ENCODE measurements at regions not wholly inside any gene's neighbourhood (a gene's known extent, or its start where the extent isn't known, plus 50 kb on each side); places are given as distances from the start of the nearest gene placed in this dataset.

- H3K27ac ChIP-seq (ENCODE audit: insufficient read depth, low read length) = no peak overlapping the region
- H3K4me3 ChIP-seq (replicated peaks in 1 of 4; ENCODE audit: control extremely low read depth in 1 of 4, insufficient read depth in 1 of 4, low read depth in 3 of 4, low read length in 4 of 4) = no peak overlapping the region
- no peaks in the 10 kb centered on the region for H3K27me3 ChIP-seq (ENCODE audit: control insufficient read depth, insufficient read depth, low read length)
- no peak overlapping the region for H3K9ac ChIP-seq (ENCODE audit: insufficient read depth, low read length)
- H3K79me2 ChIP-seq (ENCODE audit: control insufficient read depth, insufficient read depth, low read length) = no peaks in the 10 kb centered on the region
- H3K4me2 ChIP-seq (ENCODE audit: extremely low read depth, insufficient read depth, low read length) = no peak overlapping the region
- peak; percentile 25 to 73 for DNase-seq (ENCODE audit: low read depth in 2 of 2)
- H2AFZ ChIP-seq (ENCODE audit: low read length) = no peak overlapping the region
- no peaks in the 10 kb centered on the region for H3K36me3 ChIP-seq (ENCODE audit: control insufficient read depth, insufficient read depth, low read length)
- no peaks in the 10 kb centered on the region for H4K20me1 ChIP-seq (ENCODE audit: control insufficient read depth, extremely low read depth, insufficient read depth, low read length)
- H3K4me1 ChIP-seq (ENCODE audit: control insufficient read depth, extremely low read depth, insufficient read depth, low read length) = peaks cover 7% of the 10 kb centered on the region
- no peak for TF ChIP-seq EZH2 (IDR thresholded peaks at IDR 0.05; ENCODE audit: low read length, missing control alignments)
- TF ChIP-seq, protein P1, sequence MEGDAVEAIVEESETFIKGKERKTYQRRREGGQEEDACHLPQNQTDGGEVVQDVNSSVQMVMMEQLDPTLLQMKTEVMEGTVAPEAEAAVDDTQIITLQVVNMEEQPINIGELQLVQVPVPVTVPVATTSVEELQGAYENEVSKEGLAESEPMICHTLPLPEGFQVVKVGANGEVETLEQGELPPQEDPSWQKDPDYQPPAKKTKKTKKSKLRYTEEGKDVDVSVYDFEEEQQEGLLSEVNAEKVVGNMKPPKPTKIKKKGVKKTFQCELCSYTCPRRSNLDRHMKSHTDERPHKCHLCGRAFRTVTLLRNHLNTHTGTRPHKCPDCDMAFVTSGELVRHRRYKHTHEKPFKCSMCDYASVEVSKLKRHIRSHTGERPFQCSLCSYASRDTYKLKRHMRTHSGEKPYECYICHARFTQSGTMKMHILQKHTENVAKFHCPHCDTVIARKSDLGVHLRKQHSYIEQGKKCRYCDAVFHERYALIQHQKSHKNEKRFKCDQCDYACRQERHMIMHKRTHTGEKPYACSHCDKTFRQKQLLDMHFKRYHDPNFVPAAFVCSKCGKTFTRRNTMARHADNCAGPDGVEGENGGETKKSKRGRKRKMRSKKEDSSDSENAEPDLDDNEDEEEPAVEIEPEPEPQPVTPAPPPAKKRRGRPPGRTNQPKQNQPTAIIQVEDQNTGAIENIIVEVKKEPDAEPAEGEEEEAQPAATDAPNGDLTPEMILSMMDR (conservative IDR thresholded peaks at IDR 0.05 in 1 of 2, IDR thresholded peaks at IDR 0.05 in 1 of 2; ENCODE audit: low read depth in 1 of 2, low read length in 2 of 2) = peak; percentile 88 to 91
- no peaks in the 10 kb centered on the region for H3K9me3 ChIP-seq (ENCODE audit: control insufficient read depth, insufficient read depth, low read depth, low read length)
Measured at GRCh38 chr4:86496094-86497080, 97.7 kb upstream of the PTPN13 start.

DNA sequence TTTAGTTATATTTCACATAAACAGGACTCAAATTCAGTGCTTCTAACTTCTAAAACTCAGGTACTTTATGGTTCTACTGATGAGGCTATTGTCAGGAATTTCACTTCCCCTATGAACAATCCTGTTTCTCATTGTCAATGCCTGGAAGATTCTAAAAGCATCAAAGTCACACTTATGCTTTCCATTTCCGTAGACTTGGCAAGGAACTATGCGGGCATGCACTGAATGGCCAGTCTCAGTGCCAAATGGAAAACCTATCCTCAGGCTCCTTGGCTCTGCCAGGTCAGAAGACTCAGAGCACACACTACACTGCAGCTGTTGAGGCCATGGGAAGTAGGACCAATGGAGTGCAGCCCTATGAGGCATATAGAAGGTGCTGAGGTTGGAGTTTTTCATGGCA lies 97.0 kb upstream of the PTPN13 start:
- no peaks in the 10 kb centered on the region for H3K27me3 ChIP-seq (ENCODE audit: control insufficient read depth, insufficient read depth, low read length)
- H3K27ac ChIP-seq (ENCODE audit: insufficient read depth, low read length) = no peak overlapping the region
- peaks cover 7% of the 10 kb centered on the region for H3K4me1 ChIP-seq (ENCODE audit: control insufficient read depth, extremely low read depth, insufficient read depth, low read length)
- H3K9me3 ChIP-seq (ENCODE audit: control insufficient read depth, insufficient read depth, low read depth, low read length) = no peaks in the 10 kb centered on the region
- no peaks in the 10 kb centered on the region for H3K36me3 ChIP-seq (ENCODE audit: control insufficient read depth, insufficient read depth, low read length)
- H2AFZ ChIP-seq (ENCODE audit: low read length) = no peak overlapping the region
- no peak for TF ChIP-seq EZH2 (IDR thresholded peaks at IDR 0.05; ENCODE audit: low read length, missing control alignments)
- TF ChIP-seq, protein P1 (conservative IDR thresholded peaks at IDR 0.05 in 1 of 2, IDR thresholded peaks at IDR 0.05 in 1 of 2; ENCODE audit: low read depth in 1 of 2, low read length in 2 of 2) = no peak
- no peak overlapping the region for H3K4me3 ChIP-seq (replicated peaks in 1 of 4; ENCODE audit: control extremely low read depth in 1 of 4, insufficient read depth in 1 of 4, low read depth in 3 of 4, low read length in 4 of 4)
- peak in 1 of 2 donors; percentile 27 for DNase-seq (ENCODE audit: low read depth in 2 of 2)
- H3K79me2 ChIP-seq (ENCODE audit: control insufficient read depth, insufficient read depth, low read length) = no peaks in the 10 kb centered on the region
- no peak overlapping the region for H3K9ac ChIP-seq (ENCODE audit: insufficient read depth, low read length)
- H4K20me1 ChIP-seq (ENCODE audit: control insufficient read depth, extremely low read depth, insufficient read depth, low read length) = no peaks in the 10 kb centered on the region
- H3K4me2 ChIP-seq (ENCODE audit: extremely low read depth, insufficient read depth, low read length) = no peak overlapping the region

- Histone ChIP-seq H3K4me1 (ENCODE audit: control insufficient read depth, extremely low read depth, insufficient read depth, low read length) (peaks cover 7% of the 10 kb centered on the region), H3K9me3 (ENCODE audit: control insufficient read depth, insufficient read depth, low read depth, low read length) (no peaks in the 10 kb centered on the region), H3K9ac (ENCODE audit: insufficient read depth, low read length) (no peak overlapping the region), H3K4me3 (replicated peaks in 1 of 4; ENCODE audit: control extremely low read depth in 1 of 4, insufficient read depth in 1 of 4, low read depth in 3 of 4, low read length in 4 of 4) (no peak overlapping the region), H3K27ac (ENCODE audit: insufficient read depth, low read length) (no peak overlapping the region), H3K79me2 (ENCODE audit: control insufficient read depth, insufficient read depth, low read length) (no peaks in the 10 kb centered on the region), H3K36me3 (ENCODE audit: control insufficient read depth, insufficient read depth, low read length) (no peaks in the 10 kb centered on the region), H3K27me3 (ENCODE audit: control insufficient read depth, insufficient read depth, low read length) (no peaks in the 10 kb centered on the region), H3K4me2 (ENCODE audit: extremely low read depth, insufficient read depth, low read length) (peak overlapping the region; percentile 37), H2AFZ (ENCODE audit: low read length) (no peak overlapping the region), H4K20me1 (ENCODE audit: control insufficient read depth, extremely low read depth, insufficient read depth, low read length) (no peaks in the 10 kb centered on the region)
- DNase-seq (ENCODE audit: low read depth in 2 of 2) = peak; percentile 70 to 74
- TF ChIP-seq, protein P1 (conservative IDR thresholded peaks at IDR 0.05 in 1 of 2, IDR thresholded peaks at IDR 0.05 in 1 of 2; ENCODE audit: low read depth in 1 of 2, low read length in 2 of 2) = peak; percentile 80 to 84
- no peak for TF ChIP-seq EZH2 (IDR thresholded peaks at IDR 0.05; ENCODE audit: low read length, missing control alignments)
Measured at GRCh38 chr4:86497980-86498862, 95.9 kb upstream of the PTPN13 start.
